HepG2 (cell line): ENCODE measurements at regions not wholly inside any gene's neighbourhood (a gene's known extent, or its start where the extent isn't known, plus 50 kb on each side); places are given as distances from the start of the nearest gene placed in this dataset.

Experiments used
- ATAC-seq: fragments of 200-7000 bp; cut with Tn5 transposase; 3 replicates; pipeline ENCODE4 v1.9.1; 2020; ENCODE audit warnings: mild to moderate bottlenecking, moderate library complexity
- BruUV-seq: library from RNA; stranded (reverse); fragments of 400-500 nt; replicated peaks from 2 replicates; lab custom pipeline; 2021; lab: Mats Ljungman, UMichigan
- CTCF ChIA-PET: fragments of 300-600 bp; formaldehyde crosslinking; extraction: SDS; loops from one replicate; lab custom pipeline; 2021; ENCODE audit warnings: low total read pairs, inconsistent platforms, low intra/inter-chr PET ratio; lab: Yijun Ruan, JAX
- POLR2A ChIA-PET: fragments of 350-600 bp; sonication (Branson Sonifier 250); formaldehyde crosslinking; loops from one replicate; lab custom pipeline; 2020; ENCODE audit warnings: antibody characterized with exemption, inconsistent platforms; lab: Yijun Ruan, JAX
- DNase-seq: peaks from one replicate; pipeline ENCODE4 v3.0.0-alpha.2; 2015; ENCODE audit warnings: low spot score
- FAIRE-seq: peaks from 3 replicates; lab custom pipeline; 2011; peaks lifted over from hg19 to GRCh38; lab: Jason Lieb, UNC
- H2AFZ ChIP-seq: one replicate; pipeline ENCODE4 v1.6.1; 2011; ENCODE audit warnings: low read length, inconsistent platforms
- H3K27ac ChIP-seq: fragments of 300-600 bp; 3 replicates; pipeline ENCODE4 v1.8.0; 2011; ENCODE audit warnings: mixed run types, mild to moderate bottlenecking, mixed read lengths, low read length, inconsistent platforms; ENCODE audit not compliant: insufficient read depth; ENCODE audit errors: extremely low read length
- H3K27me3 ChIP-seq, 2 experiments: fragments of 200-600 bp in 1 of 2; 2 replicates in 1 of 2; 3 replicates in 1 of 2; pipeline versions ENCODE4 v1.6.0 to v1.8.0; 2011; ENCODE audit warnings: low read length in 2 of 2, mild to moderate bottlenecking in 2 of 2, moderate library complexity in 2 of 2, inconsistent platforms in 1 of 2; ENCODE audit not compliant: insufficient read depth in 2 of 2, control insufficient read depth in 1 of 2
- H3K36me3 ChIP-seq, 2 experiments: fragments of 200-600 bp in 1 of 2; replicated peaks in 1 of 2; 2 replicates in 1 of 2; 3 replicates in 1 of 2; pipeline versions ENCODE4 v1.5.1 to v1.8.0; 2011; ENCODE audit warnings: low read length in 2 of 2, inconsistent platforms in 1 of 2; ENCODE audit not compliant: insufficient read depth in 2 of 2, control insufficient read depth in 1 of 2
- H3K4me1 ChIP-seq: 2 replicates; pipeline ENCODE4 v1.5.1; 2012; ENCODE audit warnings: low read length, inconsistent platforms; ENCODE audit not compliant: insufficient read depth
- H3K4me2 ChIP-seq: 2 replicates; pipeline ENCODE4 v1.6.0; 2011; ENCODE audit warnings: low read depth, low read length, inconsistent platforms
- H3K4me3 ChIP-seq, 3 experiments: fragments of 200-600 bp in 1 of 3; sonication (generic), shearing (Covaris generic) in 1 of 3; replicated peaks in 1 of 3; 2 replicates each; pipeline ENCODE4 v1.5.1; 2011 to 2016; ENCODE audit warnings: low read length in 3 of 3, inconsistent platforms in 2 of 3, low read depth in 2 of 3, mild to moderate bottlenecking in 2 of 3, control low read depth in 1 of 3, mixed read lengths in 1 of 3; ENCODE audit not compliant: insufficient read depth in 1 of 3
- H3K79me2 ChIP-seq: one replicate; pipeline ENCODE4 v1.6.1; 2011; ENCODE audit warnings: low read length, inconsistent platforms; ENCODE audit not compliant: insufficient read depth
- H3K9ac ChIP-seq: 2 replicates; pipeline ENCODE4 v1.6.0; 2011; ENCODE audit warnings: mild to moderate bottlenecking, low read depth, low read length, inconsistent platforms; ENCODE audit not compliant: insufficient read depth
- H3K9me3 ChIP-seq: 2 replicates; pipeline ENCODE4 v1.5.1; 2012; ENCODE audit warnings: mild to moderate bottlenecking, low read length
- H4K20me1 ChIP-seq: 2 replicates; pipeline ENCODE4 v1.6.0; 2011; ENCODE audit warnings: inconsistent platforms, mild to moderate bottlenecking, low read length, moderate library complexity; ENCODE audit not compliant: insufficient read depth
- ELF3 ChIP-seq: IDR thresholded peaks from 2 replicates; pipeline ENCODE4 v1.6.1; 2016; ENCODE audit warnings: missing genetic modification reagents, missing compliant biosample characterization
- HIVEP1 ChIP-seq: sonication (generic); formaldehyde crosslinking; IDR thresholded peaks from 2 replicates; pipeline ENCODE4 v1.4.0; 2020; ENCODE audit warnings: mild to moderate bottlenecking, missing genetic modification reagents
- HMGXB4 ChIP-seq, 2 experiments: sonication (generic) in 1 of 2; formaldehyde crosslinking in 1 of 2; IDR thresholded peaks; 2 replicates each; pipeline versions ENCODE4 v1.4.0 to v1.6.1; 2018 to 2020; ENCODE audit warnings: missing genetic modification reagents in 2 of 2, borderline replicate concordance in 1 of 2, low read depth in 1 of 2, mild to moderate bottlenecking in 1 of 2, missing biosample characterization in 1 of 2
- NFAT5 ChIP-seq: sonication (generic); formaldehyde crosslinking; IDR thresholded peaks from 2 replicates; pipeline ENCODE4 v1.4.0; 2020; ENCODE audit warnings: missing genetic modification reagents
- NPAS2 ChIP-seq: sonication (generic); formaldehyde crosslinking; IDR thresholded peaks from 2 replicates; pipeline ENCODE4 v1.8.0; 2022; ENCODE audit warnings: mild to moderate bottlenecking, missing genetic modification reagents, borderline replicate concordance
- NR0B2 ChIP-seq: sonication (generic); formaldehyde crosslinking; IDR thresholded peaks from 2 replicates; pipeline ENCODE4 v1.4.0; 2020; ENCODE audit warnings: mild to moderate bottlenecking, missing genetic modification reagents
- RNF2 ChIP-seq: fragments of 450-650 bp; conservative IDR thresholded peaks from 2 replicates; pipeline ENCODE4 v1.6.1; 2016; ENCODE audit warnings: low read depth
- RNF219 ChIP-seq: sonication (generic); formaldehyde crosslinking; IDR thresholded peaks from 2 replicates; pipeline ENCODE4 v1.5.0; 2020; ENCODE audit warnings: mild to moderate bottlenecking, missing genetic modification reagents
- SMYD3 ChIP-seq: sonication (generic); formaldehyde crosslinking; IDR thresholded peaks from 2 replicates; pipeline ENCODE4 v1.8.1; 2023; ENCODE audit warnings: mild to moderate bottlenecking, missing genetic modification reagents
- SOX13 ChIP-seq, 3 experiments: fragments of 450-650 bp in 1 of 3; sonication (generic) in 1 of 3; formaldehyde crosslinking in 1 of 3; IDR thresholded peaks in 2 of 3; conservative IDR thresholded peaks in 1 of 3; 2 replicates each; pipeline versions ENCODE4 v1.5.0 to v1.6.1; 2016 to 2020; ENCODE audit warnings: antibody characterized with exemption in 1 of 3, mild to moderate bottlenecking in 1 of 3, missing compliant biosample characterization in 1 of 3, missing genetic modification reagents in 1 of 3, moderate library complexity in 1 of 3
- ZBTB38 ChIP-seq: sonication (generic); formaldehyde crosslinking; IDR thresholded peaks from 2 replicates; pipeline ENCODE4 v1.5.1; 2020; ENCODE audit warnings: mild to moderate bottlenecking, missing genetic modification reagents
- ZMAT3 ChIP-seq: sonication (generic); formaldehyde crosslinking; conservative IDR thresholded peaks from 2 replicates; pipeline ENCODE4 v1.7.0; 2021; ENCODE audit warnings: missing genetic modification reagents
- ZMYM4 ChIP-seq: sonication (generic); formaldehyde crosslinking; IDR thresholded peaks from 2 replicates; pipeline ENCODE4 v1.8.1; 2023; ENCODE audit warnings: mild to moderate bottlenecking, missing genetic modification reagents
- ZNF589 ChIP-seq: sonication (generic); formaldehyde crosslinking; conservative IDR thresholded peaks from 2 replicates; pipeline ENCODE4 v1.8.0; 2022; ENCODE audit warnings: mild to moderate bottlenecking, moderate library complexity, missing genetic modification reagents
- ZSCAN31 ChIP-seq: sonication (generic); formaldehyde crosslinking; IDR thresholded peaks from 2 replicates; pipeline ENCODE4 v1.5.0; 2020; ENCODE audit warnings: low read depth, mild to moderate bottlenecking, missing genetic modification reagents
- WGBS: methylation state at CpG from one replicate; pipeline ENCODE4 v1.1.6; 2017; ENCODE audit warnings: low lambda C conversion rate; 5-methylcytosine and 5-hydroxymethylcytosine counted together
- in situ Hi-C: cut with HindIII; loops from 2 replicates; pipeline ENCODE4 v1.10.0; 2017; ENCODE audit warnings: low pct_unique_long_range_greater_than_20kb; ENCODE audit not compliant: extremely low pct_ligation_motif_present
- intact Hi-C: fragments of 100-400 bp; cut with micrococcal nuclease; formaldehyde crosslinking; loops from one replicate; pipeline ENCODE4 v1.10.0; 2022; ENCODE audit not compliant: unreplicated experiment

GRCh38 chr14:26729851-26730250 lies 132.0 kb upstream of the NOVA1 start:
- Histone ChIP-seq H3K27me3 (no peaks in the 10 kb centered on the region), H3K9me3 (peaks cover 85% of the 10 kb centered on the region), H3K79me2 (no peaks in the 10 kb centered on the region), H3K4me2 (no peak overlapping the region), H2AFZ (no peak overlapping the region), H3K27ac (no peak overlapping the region), H3K4me3 (no peak overlapping the region), H3K4me1 (no peaks in the 10 kb centered on the region), H3K9ac (no peak overlapping the region), H4K20me1 (no peaks in the 10 kb centered on the region), H3K36me3 (no peaks in the 10 kb centered on the region)
- intact Hi-C loops (no loop called here), in situ Hi-C loops (no loop called here)
- ATAC-seq, result no peak
- WGBS, result 0% methylated on average over 3 of the region's 3 CpGs
- FAIRE-seq, result no peak
- ChIA-PET POLR2A (no interaction called here), CTCF (no interaction called here)
- no peak for DNase-seq
- no TSS peak for BruUV-seq
- no peak for TF ChIP-seq SOX13 (IDR thresholded peaks at IDR 0.05)
- no peak for TF ChIP-seq SOX13 (CRISPR knock-in tag; conservative IDR thresholded peaks at IDR 0.05 in 1 of 2, IDR thresholded peaks at IDR 0.05 in 1 of 2)
- no peak for TF ChIP-seq ZNF589 (CRISPR knock-in tag)
- no peak for TF ChIP-seq NR0B2 (CRISPR knock-in tag)
- no peak for TF ChIP-seq SMYD3 (CRISPR knock-in tag)
- TF ChIP-seq ELF3 (CRISPR knock-in tag), result no peak
- no peak for TF ChIP-seq NFAT5 (CRISPR knock-in tag)
- no peak for TF ChIP-seq RNF219 (CRISPR knock-in tag)
- TF ChIP-seq ZBTB38 (CRISPR knock-in tag), result no peak
- no peak for TF ChIP-seq NPAS2
- TF ChIP-seq HIVEP1 (CRISPR knock-in tag), result no peak
- TF ChIP-seq ZMAT3, result no peak
- TF ChIP-seq ZSCAN31 (CRISPR knock-in tag), result no peak
- TF ChIP-seq ZMYM4 (CRISPR knock-in tag), result no peak
- no peak for TF ChIP-seq RNF2
- no peak for TF ChIP-seq HMGXB4 (CRISPR knock-in tag; IDR thresholded peaks at IDR 0.05; ENCODE audit: borderline replicate concordance in 1 of 2, low read depth in 1 of 2)
